ENCODE measurements at regions not wholly inside any gene's neighbourhood (a gene's known extent, or its start where the extent isn't known, plus 50 kb on each side); places are given as distances from the start of the nearest gene placed in this dataset.
"Not testable (repeated sequence)": the region's sequence is repeated elsewhere in the genome, so short reads cannot be mapped to it uniquely, and the experiment has no call there.

DNA sequence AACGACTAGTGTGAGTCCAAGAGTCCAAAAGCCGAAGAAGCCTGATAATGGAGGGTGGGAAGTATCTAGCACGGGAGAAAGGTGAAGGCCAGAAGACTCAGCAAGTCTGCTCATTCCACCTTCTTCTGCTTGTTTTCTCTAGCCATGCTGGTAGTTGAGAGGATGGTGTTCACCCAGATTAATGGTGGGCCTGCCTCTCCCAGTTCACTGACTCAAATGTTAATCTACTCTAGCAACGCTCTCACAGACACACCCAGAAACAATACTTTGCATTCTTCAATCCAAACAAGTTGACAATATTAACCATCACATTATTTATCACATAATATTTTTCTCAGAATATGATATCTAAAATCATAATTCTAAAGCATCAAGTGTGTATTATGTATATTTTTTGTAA lies 1055.1 kb upstream of the PCDH10 start:
- no peak for DNase-seq (ENCODE audit: low spot score)

DNA sequence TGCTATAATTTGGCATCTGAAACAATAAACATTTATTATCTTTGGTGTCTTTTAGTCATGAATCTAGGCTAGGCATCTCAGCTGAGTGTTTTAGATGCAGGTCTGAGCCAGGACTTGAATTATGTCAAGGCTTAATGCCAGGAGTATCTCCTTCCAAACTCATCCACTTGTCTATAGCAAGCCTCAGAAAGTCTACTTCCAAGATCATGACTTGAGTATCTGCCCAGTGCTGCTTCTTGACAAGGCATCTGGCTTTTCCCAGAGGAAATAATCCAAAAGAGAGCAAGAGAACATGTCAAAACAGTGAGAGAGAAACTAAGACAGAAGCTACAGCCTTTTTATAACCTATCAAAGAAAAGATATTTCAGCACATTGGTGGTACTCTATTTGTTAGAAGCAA lies 1052.1 kb upstream of the PCDH10 start:
- DNase-seq (ENCODE audit: low spot score): no peak

DNA sequence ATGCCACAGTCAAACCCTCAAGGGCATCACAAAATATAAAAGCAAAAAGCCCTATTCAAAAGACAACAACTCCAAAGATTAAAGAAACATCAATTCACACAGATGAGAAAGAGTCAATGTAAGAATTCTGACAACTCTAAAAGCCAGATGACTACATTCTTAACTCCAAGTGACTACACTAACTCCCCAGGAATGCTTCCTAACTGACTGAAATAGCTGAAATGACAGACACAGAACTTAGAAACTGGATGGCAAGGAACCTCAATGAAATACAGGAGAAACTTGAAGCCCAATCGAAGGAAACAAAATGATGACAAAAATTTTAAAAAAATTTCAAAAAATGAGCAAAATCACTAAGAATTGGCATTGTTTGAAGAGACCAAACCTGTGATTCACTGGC lies 1047.6 kb upstream of the PCDH10 start:
- DNase-seq (ENCODE audit: low spot score): peak; percentile 15

DNA sequence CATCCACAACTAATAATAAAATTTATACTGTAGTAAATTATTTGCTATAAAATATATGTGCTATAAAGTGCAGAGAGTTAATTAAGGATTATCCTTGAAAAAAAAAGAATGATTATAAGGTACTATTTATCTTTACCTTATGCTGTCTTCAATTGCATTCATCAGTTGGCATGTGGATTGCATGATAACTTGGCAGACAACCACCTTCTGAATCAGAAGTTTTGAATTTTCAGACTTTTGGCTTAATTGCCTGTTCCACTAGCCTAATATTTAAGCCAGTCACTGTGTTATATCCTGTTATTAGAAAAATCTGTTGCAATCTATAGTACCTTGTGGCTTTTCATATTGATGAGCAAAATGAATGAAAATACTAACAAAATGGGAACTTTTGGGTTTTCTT lies 1040.3 kb upstream of the PCDH10 start:
- peak; percentile 16 for DNase-seq (ENCODE audit: low spot score)

DNA sequence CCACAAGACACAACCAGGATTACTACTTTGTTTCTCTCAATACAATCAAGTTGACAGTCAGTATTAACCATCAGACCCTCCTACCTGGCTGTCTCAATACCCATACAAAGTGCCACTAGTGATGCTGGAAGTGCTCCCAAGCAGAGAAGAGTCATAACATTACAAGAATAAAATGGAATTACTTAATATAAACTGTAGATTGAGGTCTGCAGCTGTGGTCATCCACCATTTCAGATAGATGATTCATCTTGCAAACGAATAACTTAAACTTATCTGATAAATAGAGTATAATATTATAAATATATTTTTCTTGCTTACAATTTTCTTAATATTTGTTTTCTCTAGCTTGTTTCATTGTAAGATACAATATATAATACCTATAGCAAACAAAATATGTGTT lies 1034.2 kb upstream of the PCDH10 start:
- DNase-seq (ENCODE audit: low spot score): no peak

DNA sequence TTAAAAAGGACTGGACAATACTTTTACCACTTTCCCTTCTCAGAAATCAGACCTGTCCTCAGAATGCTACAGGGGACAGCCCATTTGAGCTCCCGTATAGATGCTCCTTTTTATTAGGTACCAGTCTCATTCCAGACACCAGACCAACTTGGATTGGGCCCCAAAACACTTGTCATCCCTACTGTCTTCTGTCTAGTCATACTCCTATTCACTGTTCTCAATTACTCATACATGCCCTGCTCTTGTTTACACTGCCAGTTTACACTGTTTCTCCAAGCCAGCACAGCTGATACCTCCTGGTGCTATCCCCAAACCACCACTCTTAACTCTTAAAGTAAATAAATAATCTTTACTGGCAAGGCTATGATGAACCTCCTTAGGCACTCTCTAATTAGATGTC lies 1026.4 kb upstream of the PCDH10 start:
- DNase-seq (ENCODE audit: low spot score): not testable (repeated sequence)

DNA sequence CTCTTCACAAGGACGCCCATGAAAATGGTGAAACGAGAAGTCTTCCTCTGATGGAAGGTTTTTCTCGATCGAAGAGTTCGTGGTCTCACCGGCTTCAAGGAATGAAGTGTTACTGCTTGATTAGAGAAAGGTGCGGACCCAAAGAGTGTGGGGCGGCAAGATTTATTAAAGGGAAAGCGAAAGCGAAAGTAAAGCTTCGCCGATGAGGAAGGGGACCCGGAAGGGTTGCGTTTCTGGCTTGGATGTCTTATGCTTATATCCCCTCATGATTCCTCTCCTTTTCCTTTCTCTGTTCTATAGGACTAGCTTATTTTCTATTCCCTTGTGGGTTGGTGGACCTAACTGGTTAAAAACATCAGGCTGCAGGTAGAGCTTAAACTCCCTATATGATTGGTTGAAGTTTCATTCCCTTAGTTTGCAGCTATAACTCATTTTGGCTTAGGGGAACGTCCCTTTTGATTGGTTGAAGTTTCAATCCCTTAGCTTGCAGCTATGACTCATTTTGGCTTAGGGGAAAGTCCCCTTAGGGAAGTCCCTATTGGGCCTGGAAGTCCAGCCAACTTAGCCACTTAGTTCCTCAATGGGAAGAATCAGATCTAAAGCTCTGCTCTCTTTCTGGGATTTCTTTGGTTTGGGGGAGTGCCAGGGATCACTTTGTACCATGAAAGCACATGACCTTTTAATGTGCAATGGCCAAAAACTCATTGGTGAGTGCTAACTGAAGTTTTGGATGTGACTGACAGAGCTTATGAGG lies 1025.0 kb upstream of the PCDH10 start:
- no peak for DNase-seq (ENCODE audit: low spot score)

DNA sequence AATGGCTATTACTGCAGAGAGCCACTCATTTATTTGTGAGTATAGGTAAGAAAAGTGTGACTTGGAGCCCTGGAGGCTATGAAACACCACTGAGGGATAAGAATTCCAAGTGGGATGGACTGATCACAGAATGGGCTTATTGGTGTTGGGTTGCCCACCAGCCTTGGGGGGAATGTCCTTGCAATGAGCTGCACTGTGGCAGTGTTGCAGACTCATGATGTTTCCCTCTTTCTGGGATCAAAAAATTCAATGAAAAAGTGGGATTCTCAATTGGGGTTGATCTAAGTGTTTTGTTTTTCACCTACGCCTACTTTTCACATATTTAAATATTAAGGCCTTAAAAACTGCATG lies 1024.5 kb upstream of the PCDH10 start:
- no peak for DNase-seq (ENCODE audit: low spot score)

DNA sequence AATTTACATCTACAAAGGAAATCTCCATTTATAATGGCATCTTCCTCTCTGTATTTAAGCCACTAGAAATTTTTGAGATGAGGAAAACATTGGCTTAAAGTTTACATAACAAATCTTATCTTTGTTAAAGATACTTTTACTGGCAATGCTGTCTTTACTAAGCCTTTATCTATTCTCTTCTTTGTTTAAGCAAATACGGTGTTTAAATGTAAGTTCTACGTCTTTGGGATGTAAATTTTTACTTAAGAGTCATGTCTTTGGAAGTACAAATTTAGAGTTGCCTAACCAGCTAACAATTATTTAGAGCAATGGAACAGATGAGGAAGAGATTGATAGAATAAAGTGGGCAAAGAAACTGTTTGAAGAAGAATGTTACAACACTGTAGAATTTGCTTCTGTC lies 1024.0 kb upstream of the PCDH10 start:
- no peak for DNase-seq (ENCODE audit: low spot score)

DNA sequence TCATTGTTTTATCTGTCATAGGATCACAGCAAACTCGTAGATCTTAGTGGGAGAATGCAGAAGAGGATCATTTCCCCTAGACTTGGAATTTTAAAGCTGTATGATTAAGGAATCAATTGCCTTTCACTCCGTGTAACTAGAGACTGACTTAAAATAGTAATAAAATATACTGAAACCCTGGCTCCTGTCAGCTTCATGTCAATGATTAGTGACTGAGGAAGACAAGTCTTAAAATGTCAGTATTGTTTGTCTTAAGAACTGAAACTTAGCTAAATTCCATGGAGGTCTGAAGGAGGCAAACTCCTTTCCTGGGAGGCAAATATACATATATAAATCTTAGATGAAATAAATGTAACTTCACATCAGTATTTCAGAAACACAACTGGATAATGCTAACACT lies 1016.7 kb upstream of the PCDH10 start:
- no peak for DNase-seq (ENCODE audit: low spot score)

DNA sequence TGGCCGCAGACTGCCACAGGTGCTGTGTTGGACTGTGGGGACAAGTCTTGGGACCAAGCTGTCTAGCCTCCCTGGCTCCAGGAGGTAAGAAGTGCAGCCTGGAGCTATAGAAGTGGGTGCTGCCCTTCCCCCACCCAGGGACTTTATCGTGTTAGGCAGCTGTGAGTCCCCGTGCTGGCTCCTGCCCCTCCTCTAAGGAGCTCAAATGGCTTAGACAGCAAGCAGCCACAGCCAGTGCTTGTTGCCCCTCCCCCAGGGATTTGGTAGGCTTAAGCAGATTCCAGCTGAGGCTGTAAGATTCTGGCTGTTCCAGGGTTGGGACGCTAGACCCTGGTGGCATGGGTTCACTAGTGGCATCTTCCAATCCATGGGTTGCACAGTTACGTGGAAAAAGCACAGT lies 979.4 kb upstream of the PCDH10 start:
- DNase-seq (ENCODE audit: low spot score): no peak

DNA sequence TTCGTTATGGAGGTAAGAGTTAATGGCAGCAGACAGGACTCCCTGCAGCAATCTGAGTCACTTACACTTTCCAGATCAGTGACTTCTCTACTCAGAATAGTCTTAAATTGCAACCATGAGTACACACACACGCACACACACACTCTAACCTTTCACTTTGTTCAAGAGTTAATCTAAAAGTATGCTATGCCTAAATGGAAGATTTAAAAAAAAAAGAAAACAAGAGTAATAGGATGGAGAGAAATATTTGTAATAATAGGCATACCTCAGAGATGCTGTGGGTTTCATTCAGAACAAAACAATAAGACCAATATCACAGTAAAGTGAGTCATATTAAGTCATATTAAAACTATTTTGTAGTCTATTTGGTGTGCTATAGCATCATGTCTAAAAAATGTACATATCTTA lies 969.1 kb upstream of the PCDH10 start:
- DNase-seq (ENCODE audit: low spot score): peak; percentile 16

DNA sequence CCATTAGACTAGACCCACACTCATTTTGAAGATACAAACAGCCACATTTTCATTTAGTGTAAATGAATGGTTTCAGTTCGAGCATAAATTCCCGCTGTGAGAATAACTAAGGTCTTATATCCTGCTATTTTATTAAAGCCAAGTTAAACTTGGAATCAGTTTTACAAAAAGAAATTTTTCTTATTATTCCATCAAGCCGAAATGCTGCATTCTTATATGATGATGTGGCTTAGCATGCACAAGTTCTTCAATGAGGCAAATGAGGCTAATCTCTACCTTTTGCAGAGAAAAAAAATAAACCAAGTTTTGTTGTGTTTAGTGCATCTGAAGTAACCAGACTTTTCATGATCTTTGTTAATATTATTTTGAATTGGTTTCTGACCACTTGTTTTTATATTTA lies 953.9 kb upstream of the PCDH10 start:
- no peak for DNase-seq (ENCODE audit: low spot score)

DNA sequence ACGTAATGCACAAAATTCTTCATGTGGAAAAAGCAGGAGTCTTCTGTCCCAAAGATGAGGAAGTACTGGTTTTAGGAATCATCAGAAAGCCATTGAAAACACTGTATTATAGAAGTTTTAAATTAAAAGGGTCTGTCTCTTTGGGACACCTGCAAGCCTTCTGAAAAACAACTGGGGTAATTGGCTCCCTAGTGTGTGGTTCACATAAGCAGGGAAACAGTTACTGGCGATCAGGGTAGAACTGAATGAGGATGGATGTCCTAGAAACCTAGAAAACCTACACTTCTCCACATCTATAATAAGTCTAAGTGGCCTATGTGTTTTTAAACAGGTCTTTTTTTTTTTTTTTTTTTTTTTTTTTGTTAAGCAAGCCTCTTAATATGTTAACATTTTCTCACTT lies 945.5 kb upstream of the PCDH10 start:
- DNase-seq (ENCODE audit: low spot score): no peak

DNA sequence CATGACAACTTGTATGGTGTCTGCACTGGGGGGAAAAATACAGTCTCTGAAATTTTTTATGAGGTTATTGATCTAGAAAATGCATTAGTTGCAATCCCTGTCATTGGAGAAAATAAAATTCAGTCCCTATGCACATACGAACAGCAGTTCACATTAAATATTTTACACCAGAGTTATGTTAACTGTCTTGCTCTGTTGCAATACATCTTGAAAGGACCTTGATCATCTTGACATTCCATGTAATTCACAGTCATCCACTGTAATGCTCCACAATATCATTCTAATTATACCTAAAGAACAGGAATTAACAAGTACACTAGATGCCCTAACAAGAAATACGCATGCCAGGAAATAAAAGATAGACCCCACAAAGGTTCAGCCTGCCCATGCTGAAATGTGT lies 934.6 kb upstream of the PCDH10 start:
- no peak for DNase-seq (ENCODE audit: low spot score)

DNA sequence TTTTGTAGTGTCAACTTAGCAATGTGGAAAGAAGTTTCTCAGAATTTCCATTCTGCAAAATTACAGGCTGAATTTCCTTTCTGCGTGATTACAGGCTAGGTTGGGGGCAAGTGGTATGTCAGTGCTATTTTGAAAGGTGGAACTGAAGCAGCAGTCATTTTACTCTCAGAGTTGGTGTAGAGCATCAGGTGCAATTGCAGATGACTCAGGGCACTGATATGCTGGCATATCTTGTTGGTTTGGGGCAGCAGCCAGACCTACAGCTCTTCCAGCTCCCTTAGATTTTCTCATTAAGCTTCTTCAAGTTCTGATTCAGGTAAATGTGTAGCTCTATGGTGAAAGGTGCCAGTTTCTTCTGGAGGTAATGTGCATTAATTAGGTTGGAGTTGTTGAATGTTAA lies 930.7 kb upstream of the PCDH10 start:
- no peak for DNase-seq (ENCODE audit: low spot score)

DNA sequence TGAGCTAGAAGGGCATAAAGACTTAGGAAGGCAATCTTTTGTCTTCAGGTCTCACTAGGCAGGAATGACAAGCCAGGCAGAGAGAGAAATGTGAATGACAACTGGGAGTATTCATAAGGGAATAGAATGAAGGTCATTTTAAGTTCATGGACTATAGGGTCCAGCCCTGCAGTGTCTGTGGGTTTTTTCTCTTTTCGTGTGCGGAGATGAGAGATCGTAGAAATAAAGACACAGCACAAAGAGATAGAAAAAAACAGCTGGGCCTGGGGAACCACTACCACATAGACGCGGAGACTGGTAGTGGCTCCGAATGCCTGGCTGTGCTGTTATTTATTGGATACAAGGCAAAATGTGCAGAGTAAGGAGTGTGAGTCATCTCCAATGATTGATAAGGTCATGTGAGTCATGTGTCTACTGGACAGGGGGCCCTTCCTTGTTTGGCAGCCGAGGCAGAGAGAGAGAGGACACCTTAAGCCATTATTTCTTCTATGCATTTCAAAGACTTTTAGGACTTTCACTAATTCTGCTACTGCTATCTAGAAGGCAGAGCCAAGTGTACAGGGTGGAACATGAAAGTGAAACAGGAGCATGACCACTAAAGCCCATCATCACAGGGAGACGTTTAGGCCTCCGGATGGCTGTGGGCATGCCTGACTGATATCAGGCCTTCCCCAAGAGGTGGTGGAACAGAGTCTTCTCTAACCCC lies 921.8 kb upstream of the PCDH10 start:
- DNase-seq (ENCODE audit: low spot score): no peak

DNA sequence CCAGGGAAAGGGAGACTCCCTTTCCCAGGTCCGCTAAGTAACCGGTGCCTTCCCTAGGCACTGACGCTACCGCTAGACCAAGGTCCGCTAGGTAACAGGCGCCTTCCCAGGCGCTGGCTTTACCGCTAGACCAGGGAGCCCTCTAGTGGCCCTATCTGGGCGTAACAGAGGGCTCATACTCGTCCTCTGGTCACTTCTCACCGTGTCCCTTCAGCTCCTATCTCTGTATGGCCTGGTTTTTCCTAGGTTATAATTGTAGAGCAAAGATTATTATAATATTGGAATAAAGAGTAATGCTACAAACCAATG lies 921.3 kb upstream of the PCDH10 start:
- peak; percentile 3 for DNase-seq (ENCODE audit: low spot score)

DNA sequence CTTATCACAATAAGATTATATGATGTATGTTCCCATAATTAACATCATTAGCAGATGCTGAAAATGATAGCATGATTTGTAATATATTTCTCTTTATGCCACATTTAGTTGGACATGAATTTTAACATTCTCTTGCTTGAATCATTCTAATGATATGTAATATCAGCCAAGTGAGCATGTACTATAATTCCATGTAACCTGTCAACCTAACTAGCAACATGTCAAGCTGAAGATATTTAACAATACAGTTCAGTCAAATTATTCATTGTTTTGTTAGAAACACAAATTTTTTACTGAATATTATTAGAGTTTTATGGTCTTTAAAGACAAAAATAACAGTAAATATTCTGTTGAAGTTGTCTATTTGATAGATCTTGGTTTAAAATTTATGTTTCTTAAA lies 920.4 kb upstream of the PCDH10 start:
- no peak for DNase-seq (ENCODE audit: low spot score)

DNA sequence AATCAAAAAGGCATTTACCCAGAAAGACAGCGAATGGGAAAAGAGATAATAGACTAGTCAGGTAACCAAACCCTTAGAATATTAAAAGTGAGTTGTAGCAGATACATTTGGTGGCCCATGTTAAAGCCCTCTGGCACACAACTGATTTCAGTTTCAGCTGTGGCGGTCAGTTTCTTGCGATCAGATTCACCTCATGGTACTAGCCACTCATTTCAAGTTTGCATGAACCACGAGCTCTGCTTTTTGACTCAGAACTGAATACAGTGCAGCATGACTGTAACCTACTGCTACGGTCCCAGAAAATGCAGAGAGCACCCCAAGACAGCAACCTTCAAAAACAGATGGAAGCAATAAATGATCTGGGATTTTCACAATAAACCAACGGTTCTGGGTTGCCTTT lies 919.1 kb upstream of the PCDH10 start:
- DNase-seq (ENCODE audit: low spot score): no peak

DNA sequence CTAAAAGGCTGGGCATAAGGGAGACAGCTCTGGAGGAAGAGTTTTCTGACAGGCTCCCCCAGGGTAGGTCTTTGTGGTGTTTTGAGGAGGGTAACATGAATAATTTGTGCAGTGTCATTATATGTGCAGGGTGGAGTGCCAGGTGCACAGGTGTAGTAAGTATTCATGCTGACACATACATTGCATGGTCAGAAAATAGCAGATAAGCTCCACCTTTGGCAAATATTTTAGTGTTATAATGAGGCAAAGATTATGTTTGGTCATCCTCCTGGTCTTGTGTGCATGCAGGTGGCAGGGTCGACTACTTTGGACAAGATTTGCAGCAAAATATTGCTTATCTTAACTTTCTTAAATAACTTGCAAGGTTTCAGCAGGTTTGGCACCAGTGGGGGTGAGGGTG lies 910.4 kb upstream of the PCDH10 start:
- DNase-seq (ENCODE audit: low spot score): no peak

DNA sequence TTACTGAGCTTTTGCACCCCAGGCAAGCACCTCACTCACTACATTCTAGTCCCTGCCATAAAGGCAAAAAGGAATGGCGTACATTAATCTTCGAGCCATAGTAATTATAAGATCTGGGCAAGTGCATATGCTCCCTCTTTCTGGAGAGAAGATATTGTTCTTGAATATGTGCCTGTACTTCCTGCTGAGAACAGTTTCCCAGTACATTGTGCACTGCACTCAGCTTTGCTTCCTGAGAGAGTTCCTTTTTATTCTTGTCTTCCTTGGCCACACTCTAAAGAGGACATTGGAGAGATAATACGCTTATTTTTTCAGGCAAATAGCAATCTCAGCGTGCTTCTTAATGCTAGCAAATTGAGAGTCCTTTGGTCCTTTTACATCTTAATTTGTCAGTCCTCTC lies 909.0 kb upstream of the PCDH10 start:
- DNase-seq (ENCODE audit: low spot score): no peak

DNA sequence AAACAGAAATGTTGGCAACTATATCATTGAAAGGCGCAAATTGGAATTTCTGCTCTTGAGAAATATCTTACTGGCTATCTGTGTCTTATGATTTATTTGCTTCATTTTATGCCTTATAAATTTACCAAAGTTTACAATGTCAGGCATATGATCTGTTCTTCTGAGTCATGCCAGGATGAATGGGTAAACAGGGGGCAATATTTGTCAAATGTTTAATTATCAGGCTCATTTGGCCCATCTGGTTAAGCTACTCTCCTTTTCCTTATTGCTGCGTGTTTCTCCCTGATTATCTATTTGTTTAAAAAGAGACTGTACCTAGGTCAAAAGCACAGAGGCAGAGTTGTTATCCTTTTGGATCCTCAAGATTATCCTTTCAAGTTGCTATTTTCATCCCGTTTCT lies 903.8 kb upstream of the PCDH10 start:
- DNase-seq (ENCODE audit: low spot score): no peak

DNA sequence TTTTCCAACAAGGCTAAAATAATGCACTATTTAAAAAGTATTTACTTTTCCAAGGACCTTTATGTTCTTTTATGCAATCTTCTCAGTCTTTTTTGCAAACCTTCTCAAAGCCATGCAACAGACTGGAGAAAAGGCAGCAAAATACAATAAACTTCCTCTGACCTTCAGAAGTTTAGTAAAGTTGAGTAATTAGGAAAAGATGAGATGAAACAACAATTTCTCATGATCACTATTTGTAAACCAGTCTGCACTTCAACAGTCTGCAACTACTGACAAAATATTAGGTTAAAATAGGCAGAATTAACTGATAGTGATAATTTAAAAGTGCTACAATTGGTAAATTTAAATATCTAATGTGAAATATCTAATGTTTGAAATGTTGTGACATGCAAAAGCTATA lies 884.9 kb upstream of the PCDH10 start:
- no peak for DNase-seq (ENCODE audit: low spot score)
